Adipocyte (in vitro differentiated cells): ENCODE measurements at regions not wholly inside any gene's neighbourhood (a gene's known extent, or its start where the extent isn't known, plus 50 kb on each side); places are given as distances from the start of the nearest gene placed in this dataset.

Experiments
- DNase-seq: peaks from one replicate; pipeline ENCODE4 v3.0.0-alpha.2; 2015; ENCODE audit warnings: low read depth
- H3K27me3 ChIP-seq: replicated peaks from 2 replicates; pipeline ENCODE4 v1.7.0; 2013; ENCODE audit warnings: mild to moderate bottlenecking, low read length, moderate library complexity; ENCODE audit not compliant: control insufficient read depth, insufficient read depth
- H3K36me3 ChIP-seq: 2 replicates; pipeline ENCODE4 v1.7.0; 2013; ENCODE audit warnings: low read length, mild to moderate bottlenecking, moderate library complexity; ENCODE audit not compliant: control insufficient read depth, insufficient read depth, severe bottlenecking
- H3K4me1 ChIP-seq: 2 replicates; pipeline ENCODE4 v1.7.0; 2013; ENCODE audit warnings: mild to moderate bottlenecking, low read length, moderate library complexity; ENCODE audit not compliant: control insufficient read depth, insufficient read depth
- H3K4me3 ChIP-seq: 2 replicates; pipeline ENCODE4 v1.7.0; 2013; ENCODE audit warnings: mild to moderate bottlenecking, low read length, moderate library complexity
- H3K9ac ChIP-seq: 2 replicates; pipeline ENCODE4 v1.7.0; 2013; ENCODE audit warnings: mild to moderate bottlenecking, low read length, moderate library complexity
- H3K9me3 ChIP-seq: 2 replicates; pipeline ENCODE4 v1.7.0; 2013; ENCODE audit warnings: mild to moderate bottlenecking, low read length, moderate library complexity; ENCODE audit not compliant: control insufficient read depth

DNA sequence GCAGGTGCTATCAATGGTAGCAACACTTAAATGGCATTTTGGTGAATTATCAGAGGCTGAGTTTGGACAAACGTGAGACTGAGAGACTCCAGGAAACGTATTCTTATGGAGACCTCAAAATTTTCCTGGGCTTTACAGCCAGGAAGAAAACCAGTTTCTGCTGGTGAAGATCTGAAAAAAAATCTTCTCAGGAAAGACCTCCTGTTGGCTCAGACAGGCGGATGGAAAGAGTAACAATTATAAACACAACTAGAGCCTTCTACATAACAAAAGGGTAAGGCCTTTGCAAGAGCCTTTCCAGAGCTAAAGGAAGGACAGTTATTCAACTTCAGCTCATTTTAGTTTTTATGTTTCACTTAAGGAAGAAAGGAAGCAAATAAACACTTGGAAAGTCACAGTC is 274.4 kb downstream of the THBS2 start:
- Histone ChIP-seq H3K36me3 (no peaks in the 10 kb centered on the region), H3K9me3 (peaks cover 13% of the 10 kb centered on the region), H3K4me1 (no peaks in the 10 kb centered on the region), H3K9ac (no peak overlapping the region), H3K27me3 (no peaks in the 10 kb centered on the region), H3K4me3 (no peak overlapping the region)
- DNase-seq, result no peak

DNA sequence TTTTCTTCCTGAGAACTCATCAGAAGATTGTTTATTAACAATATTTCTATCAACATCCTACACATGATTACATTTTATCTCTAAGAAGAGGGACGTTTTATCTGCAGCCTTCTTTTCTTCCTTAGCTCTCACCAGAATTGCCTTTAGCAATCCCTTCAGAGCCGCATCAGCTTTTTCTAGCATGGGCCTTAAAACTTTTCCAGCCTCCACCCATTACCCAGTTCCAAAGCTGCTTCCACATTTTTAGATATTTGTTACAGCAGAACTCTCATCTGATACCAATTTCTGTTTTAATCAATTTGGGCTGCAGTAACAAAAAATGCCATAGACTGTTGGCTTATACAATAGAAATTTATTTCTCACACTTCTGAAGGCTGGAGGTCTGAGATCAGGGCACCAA is 281.5 kb downstream of the THBS2 start:
- no peak for DNase-seq

DNA sequence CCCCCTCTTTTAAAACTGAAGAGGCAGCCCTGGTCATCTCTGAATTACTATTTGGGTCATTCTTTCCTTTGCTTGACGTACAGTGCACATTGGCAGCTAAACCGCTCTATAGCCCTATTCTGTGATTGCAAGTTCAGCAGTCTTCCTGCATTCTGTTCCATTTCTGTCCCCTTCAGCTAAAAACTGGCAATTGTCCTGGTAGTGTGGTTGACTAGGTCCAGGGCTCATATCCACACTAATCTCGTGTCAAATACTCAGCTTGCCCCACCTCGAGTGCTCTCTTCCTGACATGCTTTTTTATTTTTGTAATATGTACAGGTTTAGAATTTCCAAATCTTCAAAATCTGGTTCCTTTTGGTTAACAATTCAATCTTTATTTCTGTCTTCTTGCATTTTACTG is 282.1 kb downstream of the THBS2 start:
- no peak for DNase-seq
- peak overlapping the region; percentile 25 for H3K9ac ChIP-seq
- H3K4me1 ChIP-seq, result peaks cover 42% of the 10 kb centered on the region

More for the DNA sequence above, 281.5 kb downstream of the THBS2 start:
- Histone ChIP-seq H3K9me3 (no peaks in the 10 kb centered on the region), H3K4me3 (no peak overlapping the region), H3K4me1 (peaks cover 42% of the 10 kb centered on the region), H3K9ac (peak overlapping the region; percentile 25), H3K27me3 (no peaks in the 10 kb centered on the region), H3K36me3 (no peaks in the 10 kb centered on the region)

DNA sequence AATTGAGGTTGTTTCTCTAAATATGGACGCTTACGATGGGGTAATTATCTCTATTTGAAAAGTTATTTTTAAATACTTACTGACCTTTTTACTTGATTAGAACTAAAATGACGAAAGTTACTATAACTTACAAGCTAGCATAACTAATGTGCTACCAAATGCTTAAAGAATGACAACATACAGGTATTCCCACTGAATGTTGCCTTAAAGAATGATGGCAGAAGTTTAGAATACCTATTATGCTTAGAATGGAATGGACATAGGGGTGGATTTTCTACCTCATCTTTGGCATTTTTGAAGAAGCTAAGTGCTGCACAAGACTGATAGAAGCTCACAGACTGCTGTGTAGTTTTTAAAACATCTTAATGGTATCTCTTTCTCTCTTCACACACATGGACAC is 284.8 kb downstream of the THBS2 start:
- H3K9ac ChIP-seq, result no peak overlapping the region
- H3K4me3 ChIP-seq, result no peak overlapping the region
- no peaks in the 10 kb centered on the region for H3K27me3 ChIP-seq
- H3K36me3 ChIP-seq, result no peaks in the 10 kb centered on the region
- H3K9me3 ChIP-seq, result peaks cover 6% of the 10 kb centered on the region
- H3K4me1 ChIP-seq, result peaks cover 52% of the 10 kb centered on the region
- no peak for DNase-seq

More for the DNA sequence above, 282.1 kb downstream of the THBS2 start:
- no peaks in the 10 kb centered on the region for H3K9me3 ChIP-seq
- H3K27me3 ChIP-seq, result no peaks in the 10 kb centered on the region
- no peak overlapping the region for H3K4me3 ChIP-seq
- H3K36me3 ChIP-seq, result no peaks in the 10 kb centered on the region

DNA sequence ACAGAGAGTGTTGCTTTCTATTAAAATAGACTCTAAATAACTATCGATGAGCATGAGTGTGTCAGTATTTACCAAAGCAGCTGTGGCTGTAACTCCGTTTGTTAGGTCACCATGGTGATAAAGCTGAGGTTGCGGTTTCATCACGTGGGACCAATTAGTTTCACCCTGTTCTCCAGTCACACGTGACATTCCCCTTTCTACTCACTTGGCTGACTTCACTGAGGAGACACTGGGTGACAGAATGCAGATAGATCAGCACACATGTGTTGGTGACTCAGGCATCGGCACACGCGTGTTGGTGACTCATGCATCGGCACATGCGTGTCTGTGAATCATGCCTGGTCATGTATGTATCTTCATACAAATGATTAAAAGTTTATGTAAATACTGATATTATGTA is 285.4 kb downstream of the THBS2 start:
- DNase-seq, result peak; percentile 68
- no peak overlapping the region for H3K4me3 ChIP-seq
- H3K36me3 ChIP-seq, result no peaks in the 10 kb centered on the region

DNA sequence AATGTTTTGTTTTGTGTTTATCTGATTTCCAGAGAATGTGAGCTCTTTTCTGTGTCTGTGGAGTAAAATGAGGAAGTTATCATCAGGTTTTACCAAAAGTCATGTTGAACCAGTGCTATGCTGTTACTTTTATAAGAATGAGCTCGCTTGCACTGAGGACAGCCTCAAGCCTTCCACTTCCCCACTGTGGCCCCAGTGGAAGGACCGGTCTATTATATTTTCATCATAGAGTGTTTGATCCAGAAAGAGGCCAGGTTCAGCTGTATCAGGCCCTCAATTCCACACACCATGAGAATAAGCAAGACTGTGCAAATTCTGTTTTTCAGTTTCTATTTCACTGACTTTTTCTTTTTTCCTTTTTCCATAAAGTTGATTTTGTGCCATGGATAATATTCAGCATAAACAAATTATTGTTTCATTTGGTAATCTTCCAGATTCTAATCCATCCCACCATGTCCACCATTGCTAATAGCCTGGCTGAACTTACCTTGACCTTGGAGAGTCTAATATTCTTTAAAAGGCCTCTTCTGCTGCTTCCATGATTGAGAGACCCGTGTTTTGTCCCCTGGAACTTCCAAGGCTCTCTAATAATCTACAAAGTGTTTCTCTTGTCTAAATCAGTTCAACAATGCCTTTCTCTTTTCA is 286.2 kb downstream of the THBS2 start:
- Histone ChIP-seq H3K4me1 (peaks cover 41% of the 10 kb centered on the region), H3K36me3 (no peaks in the 10 kb centered on the region), H3K9ac (no peak overlapping the region), H3K4me3 (no peak overlapping the region), H3K27me3 (no peaks in the 10 kb centered on the region), H3K9me3 (peaks cover 6% of the 10 kb centered on the region)
- peak; percentile 44 for DNase-seq

More for the DNA sequence above, 285.4 kb downstream of the THBS2 start:
- H3K4me1 ChIP-seq, result peaks cover 49% of the 10 kb centered on the region
- H3K9me3 ChIP-seq, result peaks cover 6% of the 10 kb centered on the region
- H3K9ac ChIP-seq, result no peak overlapping the region
- no peaks in the 10 kb centered on the region for H3K27me3 ChIP-seq

DNA sequence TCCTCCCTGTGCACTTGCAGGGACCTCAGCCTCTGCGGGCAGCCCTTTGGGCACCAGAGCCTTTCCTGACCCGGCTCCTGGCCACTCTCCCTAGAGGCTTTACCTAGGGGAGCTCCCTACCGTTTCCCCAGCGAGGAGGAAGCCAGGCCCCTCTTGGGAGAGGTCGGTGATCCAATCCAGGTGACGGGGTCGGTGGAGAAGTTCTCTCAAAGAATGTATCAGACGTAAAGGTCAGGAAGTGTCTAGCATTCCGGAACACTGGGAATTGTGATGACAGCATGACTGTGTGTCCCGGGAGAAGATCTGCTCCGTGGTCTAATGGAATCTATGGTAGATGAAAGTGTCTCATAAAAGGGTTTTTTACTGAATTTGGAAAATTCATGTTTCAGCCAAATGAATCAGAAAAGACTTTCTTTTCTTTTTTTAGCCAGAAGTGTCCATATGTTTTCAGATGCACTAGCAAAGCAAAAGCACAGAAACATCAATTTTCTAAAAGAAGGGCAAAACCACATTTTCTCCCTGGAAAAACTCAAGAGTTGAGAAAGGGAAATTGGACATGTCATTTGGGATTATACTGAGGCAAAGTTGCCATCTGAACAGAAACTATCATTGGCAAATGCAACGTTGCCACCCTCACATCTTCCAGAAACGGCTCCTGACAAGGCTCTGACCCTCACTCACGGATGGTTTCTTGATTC is 289.4 kb downstream of the THBS2 start:
- H3K9ac ChIP-seq, result peak overlapping the region; percentile 16
- peaks cover 29% of the 10 kb centered on the region for H3K4me1 ChIP-seq
- H3K9me3 ChIP-seq, result peaks cover 6% of the 10 kb centered on the region
- no peaks in the 10 kb centered on the region for H3K27me3 ChIP-seq
- no peak overlapping the region for H3K4me3 ChIP-seq
- DNase-seq, result peak; percentile 81
- H3K36me3 ChIP-seq, result no peaks in the 10 kb centered on the region

DNA sequence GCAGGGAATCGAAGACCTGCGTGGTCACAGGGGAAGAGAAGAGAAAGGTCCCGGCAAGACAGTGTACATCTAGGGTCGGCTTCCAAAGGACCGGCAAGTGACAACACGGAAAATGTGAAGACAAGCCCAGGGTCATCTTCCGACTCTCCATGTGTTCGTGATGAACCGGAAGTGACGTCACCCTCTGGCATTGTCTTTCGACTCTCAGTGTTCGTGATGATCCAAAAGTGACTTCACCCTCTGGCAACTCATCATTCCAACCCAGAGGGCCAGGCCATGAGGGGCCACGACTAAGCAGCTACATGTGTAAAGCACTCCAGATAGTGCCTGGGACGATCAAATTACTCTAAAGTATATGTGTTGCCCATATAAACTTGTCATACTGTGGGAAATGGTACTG is 290.8 kb downstream of the THBS2 start:
- Histone ChIP-seq H3K4me3 (no peak overlapping the region), H3K4me1 (peaks cover 18% of the 10 kb centered on the region), H3K27me3 (no peaks in the 10 kb centered on the region), H3K36me3 (no peaks in the 10 kb centered on the region), H3K9ac (no peak overlapping the region), H3K9me3 (peaks cover 6% of the 10 kb centered on the region)
- no peak for DNase-seq

DNA sequence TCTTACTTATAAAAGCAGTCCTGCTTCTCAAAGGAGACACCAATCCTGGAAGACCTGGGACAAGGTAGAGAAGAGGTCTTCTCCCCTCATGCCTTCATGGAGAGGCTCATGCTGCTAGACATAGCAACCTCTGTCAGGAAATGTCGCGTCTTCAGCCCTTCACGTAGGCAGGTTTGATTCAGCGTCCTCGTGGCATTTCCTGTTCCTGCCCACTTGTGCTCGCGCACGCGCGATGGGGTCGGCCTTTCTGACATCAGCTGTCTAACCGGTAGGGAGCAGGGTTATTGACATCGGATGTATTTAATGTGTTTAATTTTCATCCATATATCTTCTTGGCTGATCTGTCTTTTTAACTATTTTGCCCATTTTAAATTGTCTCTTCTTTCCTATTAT is 292.4 kb downstream of the THBS2 start:
- H3K36me3 ChIP-seq, result no peaks in the 10 kb centered on the region
- no peak for DNase-seq
- no peak overlapping the region for H3K9ac ChIP-seq
- peaks cover 6% of the 10 kb centered on the region for H3K9me3 ChIP-seq
- H3K4me1 ChIP-seq, result peaks cover 15% of the 10 kb centered on the region
- no peak overlapping the region for H3K4me3 ChIP-seq
- H3K27me3 ChIP-seq, result no peaks in the 10 kb centered on the region

DNA sequence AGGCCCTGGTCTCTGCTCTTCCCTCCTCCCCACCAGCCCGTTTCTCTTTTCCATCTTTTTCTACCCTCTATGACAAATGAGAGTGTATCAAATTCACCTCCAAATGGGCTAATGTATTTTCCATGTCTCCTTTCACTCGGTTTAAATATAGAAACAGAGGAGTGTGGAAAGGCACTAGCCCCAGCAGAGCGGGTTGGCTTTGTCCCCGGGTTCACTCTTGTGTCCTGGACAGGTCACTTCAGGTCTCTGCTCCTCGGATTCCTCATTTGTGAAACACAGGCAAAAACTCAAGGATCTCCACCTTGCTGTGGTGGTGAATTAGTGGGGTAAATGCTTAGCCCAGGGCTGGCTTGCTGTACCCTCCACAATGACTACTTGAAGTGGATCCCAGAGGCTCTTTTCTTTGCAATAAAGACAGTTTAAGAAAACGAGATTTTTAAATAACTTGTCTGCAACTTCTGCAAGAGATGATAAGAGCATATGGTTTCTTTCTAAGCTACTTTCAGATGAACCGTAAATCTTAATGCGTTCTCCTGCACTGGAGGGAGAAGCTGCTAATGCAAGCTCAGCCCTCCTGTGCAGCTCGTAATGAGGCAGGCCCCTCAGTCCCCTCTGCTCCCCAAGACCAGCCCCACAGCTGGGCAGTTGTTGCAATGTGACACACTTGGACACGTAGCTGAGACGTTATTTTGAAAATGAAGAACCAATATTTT is 292.9 kb downstream of the THBS2 start:
- H3K27me3 ChIP-seq, result no peaks in the 10 kb centered on the region
- no peaks in the 10 kb centered on the region for H3K36me3 ChIP-seq
- DNase-seq, result no peak
- peaks cover 17% of the 10 kb centered on the region for H3K4me1 ChIP-seq
- H3K4me3 ChIP-seq, result no peak overlapping the region
- H3K9ac ChIP-seq, result no peak overlapping the region
- H3K9me3 ChIP-seq, result peaks cover 6% of the 10 kb centered on the region

DNA sequence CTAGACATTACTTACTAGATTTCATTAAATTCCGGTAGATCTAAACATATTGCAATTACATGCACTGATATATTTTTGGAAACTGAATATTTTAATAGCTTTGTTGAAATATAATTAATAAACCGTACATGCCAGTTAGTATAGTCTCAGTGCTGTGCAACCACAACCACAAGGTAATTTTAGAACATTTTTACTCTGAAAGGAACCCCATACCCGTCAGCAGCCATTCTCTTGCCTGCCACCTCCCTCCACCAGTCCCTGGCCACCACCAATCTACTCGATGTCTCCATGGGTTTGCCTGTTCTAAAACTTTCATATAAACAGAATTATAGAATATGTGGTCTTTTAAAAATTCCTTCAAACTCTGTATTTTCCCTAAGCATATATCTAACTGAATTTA is 293.9 kb downstream of the THBS2 start:
- Histone ChIP-seq H3K36me3 (no peaks in the 10 kb centered on the region), H3K9ac (no peak overlapping the region), H3K27me3 (no peaks in the 10 kb centered on the region), H3K4me1 (peaks cover 15% of the 10 kb centered on the region), H3K9me3 (no peaks in the 10 kb centered on the region), H3K4me3 (no peak overlapping the region)
- no peak for DNase-seq
